ENCODE measurements at regions not wholly inside any gene's neighbourhood (a gene's known extent, or its start where the extent isn't known, plus 50 kb on each side); places are given as distances from the start of the nearest gene placed in this dataset.

DNA sequence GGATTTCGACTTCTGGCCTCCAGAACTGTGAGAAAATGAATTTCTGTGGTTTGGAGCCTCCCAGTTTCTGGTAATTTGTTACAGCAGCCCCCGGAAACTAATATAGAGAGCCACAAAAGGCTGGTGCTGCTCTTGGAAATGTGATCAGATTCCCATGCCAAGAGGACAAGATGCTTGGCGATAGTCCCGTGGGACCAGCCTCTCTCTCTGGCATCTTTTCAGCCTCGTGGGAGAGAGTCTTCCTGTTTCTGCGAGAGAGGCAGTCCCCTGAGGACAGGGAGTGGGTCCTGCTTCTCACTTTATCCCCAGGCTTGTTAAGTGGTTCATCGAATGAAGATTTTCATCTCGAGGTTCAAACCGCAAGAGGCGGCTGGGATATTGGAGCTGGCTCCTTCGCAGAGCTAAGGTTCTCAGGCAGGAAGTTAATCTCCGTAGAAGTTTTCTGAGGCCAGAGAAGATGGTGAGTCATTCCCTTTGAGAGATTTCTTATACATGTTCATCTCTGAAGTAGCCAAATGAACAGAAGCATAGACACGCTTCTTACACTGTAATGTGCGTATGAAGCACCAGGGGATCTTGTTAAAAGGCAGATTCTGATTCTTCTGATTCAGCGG is 211.6 kb upstream of the SDK2 start:
- no peak for TF ChIP-seq POLR2A (IDR thresholded peaks at IDR 0.05)
- TF ChIP-seq, protein P1, sequence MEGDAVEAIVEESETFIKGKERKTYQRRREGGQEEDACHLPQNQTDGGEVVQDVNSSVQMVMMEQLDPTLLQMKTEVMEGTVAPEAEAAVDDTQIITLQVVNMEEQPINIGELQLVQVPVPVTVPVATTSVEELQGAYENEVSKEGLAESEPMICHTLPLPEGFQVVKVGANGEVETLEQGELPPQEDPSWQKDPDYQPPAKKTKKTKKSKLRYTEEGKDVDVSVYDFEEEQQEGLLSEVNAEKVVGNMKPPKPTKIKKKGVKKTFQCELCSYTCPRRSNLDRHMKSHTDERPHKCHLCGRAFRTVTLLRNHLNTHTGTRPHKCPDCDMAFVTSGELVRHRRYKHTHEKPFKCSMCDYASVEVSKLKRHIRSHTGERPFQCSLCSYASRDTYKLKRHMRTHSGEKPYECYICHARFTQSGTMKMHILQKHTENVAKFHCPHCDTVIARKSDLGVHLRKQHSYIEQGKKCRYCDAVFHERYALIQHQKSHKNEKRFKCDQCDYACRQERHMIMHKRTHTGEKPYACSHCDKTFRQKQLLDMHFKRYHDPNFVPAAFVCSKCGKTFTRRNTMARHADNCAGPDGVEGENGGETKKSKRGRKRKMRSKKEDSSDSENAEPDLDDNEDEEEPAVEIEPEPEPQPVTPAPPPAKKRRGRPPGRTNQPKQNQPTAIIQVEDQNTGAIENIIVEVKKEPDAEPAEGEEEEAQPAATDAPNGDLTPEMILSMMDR (IDR thresholded peaks at IDR 0.05): no peak
- TF ChIP-seq EP300 (IDR thresholded peaks at IDR 0.05): no peak

Measured in tibial nerve (tissue), 4 donors.